GM12892 (cell line): ENCODE measurements at regions not wholly inside any gene's neighbourhood (a gene's known extent, or its start where the extent isn't known, plus 50 kb on each side); places are given as distances from the start of the nearest gene placed in this dataset.

Source experiments
- POLR2A ChIP-seq: IDR thresholded peaks from 2 replicates; pipeline ENCODE4 v1.6.1; 2011; ENCODE audit warnings: low read depth, low read length, control low read depth
- POLR2AphosphoS5 ChIP-seq: IDR thresholded peaks from 2 replicates; pipeline ENCODE4 v1.6.1; 2011; ENCODE audit warnings: low read depth, low read length, control low read depth
- TAF1 ChIP-seq: IDR thresholded peaks from 2 replicates; pipeline ENCODE4 v1.6.1; 2011; ENCODE audit warnings: low read depth, mild to moderate bottlenecking, control low read depth, low read length, borderline replicate concordance

- no peak for TF ChIP-seq POLR2AphosphoS5
- no peak for TF ChIP-seq POLR2A
- TF ChIP-seq TAF1 = no peak
Measured at GRCh38 chr14:38789805-38790204, 313.2 kb downstream of the SEC23A start.
